ENCODE measurements at regions not wholly inside any gene's neighbourhood (a gene's known extent, or its start where the extent isn't known, plus 50 kb on each side); places are given as distances from the start of the nearest gene placed in this dataset.
"Not testable (repeated sequence)": the region's sequence is repeated elsewhere in the genome, so short reads cannot be mapped to it uniquely, and the experiment has no call there.

- intact Hi-C loops (cut with DNase I; ENCODE audit: low total_unique reads); H3K27me3 ChIP-seq; H3K4me1 ChIP-seq; H3K27ac ChIP-seq; DNase-seq; H3K4me3 ChIP-seq; H3K36me3 ChIP-seq: not testable (repeated sequence)
- peaks cover 0 to 33% (median 0%) of the 10 kb centered on the region in 4 donors for H3K9me3 ChIP-seq
- 13 to 74% (median 66%) methylated on average over 1 to 7 of the region's 7 CpGs for WGBS, 5 donors
These were observed 1057.5 kb upstream of the USP9Y start for GRCh38 chrY:11643549-11643948.

GRCh38 chrY:11668221-11668620 is 1032.8 kb upstream of the USP9Y start:
- TF ChIP-seq POLR2AphosphoS5 (IDR thresholded peaks at IDR 0.05): no peak
- TF ChIP-seq POLR2A (IDR thresholded peaks at IDR 0.05): no peak
- TF ChIP-seq EP300 (IDR thresholded peaks at IDR 0.05): no peak
- TF ChIP-seq CTCF (IDR thresholded peaks at IDR 0.05): no peak
- Histone ChIP-seq H3K4me3 (no peak overlapping the region), H3K36me3 (no peaks in the 10 kb centered on the region), H3K27me3 (no peaks in the 10 kb centered on the region), H3K9me3 (peaks cover 0 to 32% (median 0%) of the 10 kb centered on the region in 4 donors), H3K4me1 (no peaks in the 10 kb centered on the region), H3K27ac (no peak overlapping the region)
- 64 to 75% (median 72%) methylated on average over 6 of the region's 6 CpGs; no CpG with 5 or more reads in 2 of the 5 donors for WGBS, 5 donors
- DNase-seq: peak in 1 of 2 donors; percentile 25
- intact Hi-C loops (cut with DNase I; ENCODE audit: low total_unique reads): no loop called here
